ENCODE measurements at regions not wholly inside any gene's neighbourhood (a gene's known extent, or its start where the extent isn't known, plus 50 kb on each side); places are given as distances from the start of the nearest gene placed in this dataset.

- no peak overlapping the region for H3K4me2 ChIP-seq (ENCODE audit: low read length)
- no peaks in the 10 kb centered on the region for H3K9me2 ChIP-seq (replicated peaks; ENCODE audit: control insufficient read depth, low read length)
- no peaks in the 10 kb centered on the region for H3F3A ChIP-seq (ENCODE audit: control insufficient read depth, insufficient read depth)
- no peaks in the 10 kb centered on the region for H4K20me1 ChIP-seq (ENCODE audit: control insufficient read depth, insufficient read depth, low read depth, low read length)
- H3K36me3 ChIP-seq (ENCODE audit: control insufficient read depth, low read length) = no peaks in the 10 kb centered on the region
- H3K27ac ChIP-seq (ENCODE audit: low read depth, low read length) = no peak overlapping the region
- no peaks in the 10 kb centered on the region for H3K79me2 ChIP-seq (ENCODE audit: control insufficient read depth, low read length)
- no peaks in the 10 kb centered on the region for H3K9me3 ChIP-seq (ENCODE audit: control insufficient read depth, insufficient read depth, low read length)
- H3K4me1 ChIP-seq (ENCODE audit: control insufficient read depth, low read length) = no peaks in the 10 kb centered on the region
- no peaks in the 10 kb centered on the region for H3K27me3 ChIP-seq (ENCODE audit: control insufficient read depth, low read length)
- no peak overlapping the region for H3K4me3 ChIP-seq (ENCODE audit: low read length)
- no peak for TF ChIP-seq CTCF (IDR thresholded peaks at IDR 0.05; ENCODE audit: low read depth, low read length, poor library complexity, severe bottlenecking)
Observed at GRCh38 chr3:83235180-83235814, 1473.9 kb upstream of the GBE1 start.

GRCh38 chr3:83233715-83234114 is 1472.3 kb upstream of the GBE1 start:
- Histone ChIP-seq H3K36me3 (ENCODE audit: control insufficient read depth, low read length) (no peaks in the 10 kb centered on the region), H3K27me3 (ENCODE audit: control insufficient read depth, low read length) (no peaks in the 10 kb centered on the region), H3K79me2 (ENCODE audit: control insufficient read depth, low read length) (no peaks in the 10 kb centered on the region), H3K4me3 (ENCODE audit: low read length) (no peak overlapping the region), H3K4me1 (ENCODE audit: control insufficient read depth, low read length) (no peaks in the 10 kb centered on the region), H3K9me2 (replicated peaks; ENCODE audit: control insufficient read depth, low read length) (no peaks in the 10 kb centered on the region), H4K20me1 (ENCODE audit: control insufficient read depth, insufficient read depth, low read depth, low read length) (no peaks in the 10 kb centered on the region), H3K9me3 (ENCODE audit: control insufficient read depth, insufficient read depth, low read length) (no peaks in the 10 kb centered on the region), H3K27ac (ENCODE audit: low read depth, low read length) (no peak overlapping the region), H3F3A (ENCODE audit: control insufficient read depth, insufficient read depth) (no peaks in the 10 kb centered on the region), H3K4me2 (ENCODE audit: low read length) (no peak overlapping the region)
- no peak for TF ChIP-seq CTCF (IDR thresholded peaks at IDR 0.05; ENCODE audit: low read depth, low read length, poor library complexity, severe bottlenecking)
- no peak for TF ChIP-seq EZH2phosphoT487 (IDR thresholded peaks at IDR 0.05; ENCODE audit: borderline replicate concordance, low read length)

- H3K9me3 ChIP-seq (ENCODE audit: control insufficient read depth, insufficient read depth, low read length) = no peaks in the 10 kb centered on the region
- no peaks in the 10 kb centered on the region for H4K20me1 ChIP-seq (ENCODE audit: control insufficient read depth, insufficient read depth, low read depth, low read length)
- no peaks in the 10 kb centered on the region for H3K36me3 ChIP-seq (ENCODE audit: control insufficient read depth, low read length)
- no peak overlapping the region for H3K4me2 ChIP-seq (ENCODE audit: low read length)
- H3K27me3 ChIP-seq (ENCODE audit: control insufficient read depth, low read length) = no peaks in the 10 kb centered on the region
- no peak overlapping the region for H3K27ac ChIP-seq (ENCODE audit: low read depth, low read length)
- H3K79me2 ChIP-seq (ENCODE audit: control insufficient read depth, low read length) = no peaks in the 10 kb centered on the region
- H3K4me1 ChIP-seq (ENCODE audit: control insufficient read depth, low read length) = no peaks in the 10 kb centered on the region
- no peaks in the 10 kb centered on the region for H3F3A ChIP-seq (ENCODE audit: control insufficient read depth, insufficient read depth)
- TF ChIP-seq CTCF (IDR thresholded peaks at IDR 0.05; ENCODE audit: low read depth, low read length, poor library complexity, severe bottlenecking) (no peak), EZH2phosphoT487 (IDR thresholded peaks at IDR 0.05; ENCODE audit: borderline replicate concordance, low read length) (no peak)
- H3K9me2 ChIP-seq (replicated peaks; ENCODE audit: control insufficient read depth, low read length) = no peaks in the 10 kb centered on the region
- no peak overlapping the region for H3K4me3 ChIP-seq (ENCODE audit: low read length)
Observed at GRCh38 chr3:83230841-83231240, 1469.4 kb upstream of the GBE1 start.
